ENCODE measurements at regions not wholly inside any gene's neighbourhood (a gene's known extent, or its start where the extent isn't known, plus 50 kb on each side); places are given as distances from the start of the nearest gene placed in this dataset.

DNA sequence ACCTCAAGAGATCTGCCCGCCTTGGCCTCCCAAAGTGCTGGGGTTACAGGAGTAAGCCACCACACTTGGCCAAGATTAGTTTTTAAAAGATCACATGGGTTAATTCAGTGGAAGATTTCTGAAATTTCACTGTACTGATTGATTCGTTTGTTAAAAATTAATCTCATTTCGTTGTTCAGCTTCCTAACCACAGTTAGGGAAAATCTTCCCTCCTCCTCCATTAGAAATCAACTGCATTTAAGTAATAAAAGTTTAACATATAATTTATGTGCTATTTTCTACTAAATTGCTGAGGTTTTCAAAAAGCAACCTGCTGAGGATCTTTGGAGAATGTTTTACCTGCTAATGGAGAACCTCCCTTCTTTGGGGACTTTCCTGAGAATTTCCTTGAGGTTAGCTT is 522.4 kb downstream of the GATA3 start:
- DNase-seq = no peak

- DNase-seq = no peak
Measured at GRCh38 chr10:8577686-8578085, 523.2 kb downstream of the GATA3 start.

DNA sequence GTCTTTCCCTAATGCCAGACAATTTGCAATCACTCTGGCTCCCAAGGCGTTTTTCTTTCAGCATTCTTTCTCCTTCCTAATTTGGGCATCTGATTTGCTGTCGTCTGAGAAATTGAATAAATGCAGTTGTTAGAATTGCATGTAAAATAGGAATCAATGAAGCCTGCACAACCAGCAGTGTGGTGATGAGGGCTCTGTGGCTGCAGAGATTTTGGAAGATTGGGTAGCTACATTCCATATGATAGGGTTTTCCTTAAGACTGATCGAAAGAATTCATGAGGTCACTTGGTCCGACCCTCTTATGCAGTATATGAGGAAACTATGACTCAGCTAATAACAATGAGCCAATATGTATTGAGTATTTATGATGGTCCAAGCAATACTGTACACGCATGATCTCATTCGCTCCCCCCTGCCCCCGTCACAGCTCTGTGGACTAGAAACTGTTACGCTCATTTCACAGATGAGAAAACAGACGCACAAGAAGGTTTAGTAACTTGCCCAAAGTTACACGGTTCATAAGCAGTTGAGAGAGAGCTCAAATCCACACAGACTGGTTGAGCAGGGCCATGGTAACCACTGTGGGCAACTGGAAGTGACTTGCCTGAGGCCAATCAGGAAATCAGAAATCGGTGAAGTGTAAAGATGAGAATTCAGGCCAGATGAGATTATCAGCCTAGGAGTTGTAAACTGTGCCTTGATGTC is 527.2 kb downstream of the GATA3 start:
- DNase-seq = no peak

DNA sequence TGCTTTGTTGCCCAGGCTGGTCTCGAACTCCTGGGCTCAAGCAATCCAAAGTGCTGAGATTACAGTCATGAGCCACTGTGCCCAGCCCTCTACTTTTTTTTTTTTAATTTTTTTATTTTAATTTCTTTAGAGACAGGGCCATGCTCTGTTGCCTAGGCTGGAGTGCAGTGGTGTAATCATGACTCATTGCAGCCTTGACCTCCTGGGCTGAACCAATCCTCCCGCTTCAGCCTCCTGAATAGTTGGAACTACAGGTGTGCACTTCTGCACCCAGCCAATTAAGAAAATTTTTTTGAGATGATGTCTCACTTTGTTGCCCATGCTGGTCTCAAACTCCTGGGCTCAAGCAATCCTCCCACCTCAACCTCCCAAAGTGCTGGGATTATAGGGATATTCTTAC is 528.6 kb downstream of the GATA3 start:
- DNase-seq = no peak

- no peak for DNase-seq
Measured at GRCh38 chr10:8584666-8585065, 530.2 kb downstream of the GATA3 start.

- no peak for DNase-seq
Measured at GRCh38 chr10:8586504-8586903, 532.0 kb downstream of the GATA3 start.

DNA sequence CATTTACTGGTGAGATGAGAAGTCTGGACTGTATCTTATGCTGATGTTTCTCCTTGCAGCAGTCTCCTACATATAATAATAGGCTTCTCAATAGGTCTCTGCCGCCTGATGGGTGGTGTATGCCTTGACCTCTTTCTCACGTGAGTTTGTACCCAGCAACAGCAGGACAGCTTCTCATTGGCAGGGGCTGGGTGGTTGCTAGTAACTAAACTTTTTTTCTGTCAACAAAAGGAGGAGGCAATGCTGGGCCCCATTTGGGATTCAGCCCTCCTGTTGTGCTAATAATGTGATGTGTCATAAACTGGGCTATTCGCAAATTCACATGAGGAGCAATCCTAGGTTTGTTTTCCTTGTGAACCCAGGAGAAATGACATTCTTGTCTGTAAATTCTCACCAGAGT is 533.6 kb downstream of the GATA3 start:
- DNase-seq = no peak

DNA sequence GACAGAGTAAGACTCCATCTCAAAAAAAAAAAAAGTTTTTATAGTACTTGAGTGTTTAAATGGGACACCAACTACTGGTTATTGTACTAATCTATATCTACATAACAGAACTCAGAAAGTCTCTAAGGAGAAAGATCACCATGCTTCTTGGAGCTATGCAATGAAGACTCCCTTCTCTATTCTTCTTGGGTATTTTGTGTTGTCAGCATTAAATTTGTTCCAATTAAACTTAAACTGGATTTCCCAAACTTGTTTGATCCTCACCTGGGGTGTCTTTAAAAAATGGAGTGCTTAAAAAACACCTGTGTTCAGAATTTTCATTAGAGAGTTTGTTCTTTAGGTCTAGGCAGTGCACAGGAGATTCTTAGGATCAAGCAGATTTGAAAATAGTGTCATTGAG is 536.0 kb downstream of the GATA3 start:
- no peak for DNase-seq

GRCh38 chr10:8591640-8592039 is 537.2 kb downstream of the GATA3 start:
- no peak for DNase-seq

GRCh38 chr10:8594176-8594575 is 539.7 kb downstream of the GATA3 start:
- no peak for DNase-seq

DNA sequence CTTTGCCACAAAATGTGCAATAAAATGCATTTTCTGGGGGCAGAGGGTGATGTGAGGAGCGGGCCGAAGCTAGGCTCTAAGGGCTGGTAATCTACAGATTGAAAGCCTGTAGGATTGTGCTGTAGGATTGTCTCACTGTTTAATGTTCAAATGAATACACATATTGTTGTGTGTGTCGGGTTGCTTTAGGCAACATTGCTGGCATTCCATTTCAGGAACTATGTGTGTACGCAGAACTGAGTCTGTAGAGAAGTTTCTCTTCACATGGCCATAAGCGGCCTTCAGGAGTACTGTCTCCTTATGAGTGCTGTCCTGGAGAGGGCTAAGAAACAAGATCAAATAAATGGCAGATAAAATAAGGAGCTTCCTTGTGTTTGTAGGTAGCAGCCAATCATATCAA is 540.2 kb downstream of the GATA3 start:
- DNase-seq = no peak

DNA sequence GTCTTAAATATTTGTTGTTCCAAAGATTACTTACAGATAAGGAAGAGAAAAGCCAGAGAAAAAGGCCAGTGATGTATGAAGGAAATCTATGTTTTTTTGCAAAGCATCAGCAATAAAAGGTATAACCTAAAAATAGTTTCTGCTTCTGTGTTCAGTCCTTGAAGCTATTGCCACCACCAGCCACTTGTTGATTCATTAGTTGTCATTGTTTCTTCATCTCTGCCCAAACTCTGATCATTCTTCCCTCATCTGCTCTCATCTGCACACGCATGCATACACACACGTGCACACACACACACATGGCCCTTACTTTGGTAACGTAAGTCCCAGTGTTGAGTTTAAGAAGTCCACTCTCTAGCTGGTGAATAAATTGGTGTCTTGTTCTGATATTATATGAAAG is 540.7 kb downstream of the GATA3 start:
- DNase-seq = no peak

DNA sequence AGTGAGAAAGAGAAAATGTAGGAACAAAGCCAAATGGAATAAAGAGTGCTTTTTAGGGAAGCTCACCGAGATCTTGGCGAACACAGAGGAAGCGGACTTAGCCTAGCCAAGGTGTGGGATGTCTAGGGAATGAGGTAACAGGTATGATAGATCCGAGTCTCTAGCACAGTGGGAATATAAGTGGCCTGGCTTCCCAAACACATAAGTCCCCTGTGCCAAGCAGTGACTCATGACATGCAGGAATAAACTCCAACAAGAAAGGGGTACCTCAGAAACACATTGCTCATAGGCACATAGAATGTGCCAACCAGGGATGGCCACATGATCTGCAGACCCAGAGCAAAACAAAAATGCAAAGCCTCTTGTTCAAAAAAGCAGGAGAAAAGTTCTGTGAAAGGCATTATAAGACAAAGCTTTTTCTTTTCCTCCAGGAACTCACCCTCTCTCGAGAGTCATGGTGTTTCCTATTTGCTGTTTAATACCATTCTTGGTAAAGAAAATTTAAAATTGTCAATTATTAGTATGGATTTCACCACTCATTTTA is 542.5 kb downstream of the GATA3 start:
- no peak for DNase-seq

- no peak for DNase-seq
Measured at GRCh38 chr10:8600192-8600591, 545.7 kb downstream of the GATA3 start.

DNA sequence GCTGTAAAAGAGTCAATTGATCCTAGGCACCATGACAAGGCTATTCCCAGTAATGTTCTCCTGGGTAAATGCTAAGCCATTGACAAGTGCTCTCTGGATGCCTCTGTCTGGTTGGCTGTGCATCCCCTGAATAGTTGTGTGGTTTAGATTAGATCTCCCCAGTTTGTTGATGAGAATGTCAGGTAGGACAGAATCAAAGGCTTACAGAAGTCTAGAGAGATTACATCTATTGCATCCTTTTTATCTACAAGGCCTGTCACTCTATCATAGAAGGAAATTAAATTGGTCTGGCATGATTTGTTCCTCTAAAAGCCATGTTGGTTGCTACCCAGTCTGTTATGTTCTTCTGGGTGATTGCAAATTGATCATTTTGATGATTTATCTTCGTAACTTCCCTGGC is 548.3 kb downstream of the GATA3 start:
- no peak for DNase-seq

DNA sequence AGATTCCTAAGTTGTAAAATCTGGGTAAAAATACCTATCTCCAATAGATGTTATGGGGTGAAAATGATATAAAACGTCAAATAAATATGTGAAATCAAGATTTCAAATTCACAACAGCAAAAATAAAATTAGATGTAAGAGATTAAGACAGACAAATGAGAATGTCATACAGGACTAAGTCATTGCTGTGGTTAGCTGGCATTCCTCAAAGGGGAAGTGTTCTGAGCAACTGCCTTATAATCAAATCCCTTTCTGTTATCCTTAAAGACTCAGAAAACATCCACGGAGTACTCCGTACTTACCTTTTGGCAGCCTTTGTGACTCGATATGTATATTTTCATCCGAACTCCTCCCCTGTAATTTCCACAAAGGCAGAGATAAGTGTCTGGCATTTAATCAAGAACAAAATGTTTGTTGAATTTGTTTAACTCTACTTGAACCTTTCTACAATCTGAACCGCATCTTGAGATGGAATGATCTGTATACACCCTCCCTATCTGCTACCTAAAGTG is 559.6 kb downstream of the GATA3 start:
- DNase-seq = no peak

GRCh38 chr10:8615118-8615517 is 560.6 kb downstream of the GATA3 start:
- no peak for DNase-seq

GRCh38 chr10:8616166-8616565 is 561.7 kb downstream of the GATA3 start:
- no peak for DNase-seq

DNA sequence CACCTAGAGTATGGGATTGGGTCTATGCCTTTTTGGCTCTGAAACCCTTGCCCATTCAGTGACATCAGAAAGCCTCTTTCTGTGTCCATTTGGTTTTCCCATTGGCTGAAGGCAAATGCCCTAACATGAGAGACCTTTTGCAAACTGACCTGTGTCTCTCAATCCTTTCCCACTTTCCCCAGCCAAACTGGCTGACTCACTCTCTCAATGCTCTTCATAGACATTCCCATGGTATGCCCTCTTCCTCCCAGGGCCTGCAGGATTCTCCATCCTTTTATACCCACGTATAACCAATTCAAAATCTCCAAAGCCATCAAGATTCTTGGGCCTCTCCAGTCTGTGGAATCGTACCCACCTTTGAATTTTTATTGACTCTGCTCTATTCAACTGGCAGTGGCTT is 563.3 kb downstream of the GATA3 start:
- no peak for DNase-seq

- DNase-seq = no peak
Measured at GRCh38 chr10:8618834-8619233, 564.3 kb downstream of the GATA3 start.

DNA sequence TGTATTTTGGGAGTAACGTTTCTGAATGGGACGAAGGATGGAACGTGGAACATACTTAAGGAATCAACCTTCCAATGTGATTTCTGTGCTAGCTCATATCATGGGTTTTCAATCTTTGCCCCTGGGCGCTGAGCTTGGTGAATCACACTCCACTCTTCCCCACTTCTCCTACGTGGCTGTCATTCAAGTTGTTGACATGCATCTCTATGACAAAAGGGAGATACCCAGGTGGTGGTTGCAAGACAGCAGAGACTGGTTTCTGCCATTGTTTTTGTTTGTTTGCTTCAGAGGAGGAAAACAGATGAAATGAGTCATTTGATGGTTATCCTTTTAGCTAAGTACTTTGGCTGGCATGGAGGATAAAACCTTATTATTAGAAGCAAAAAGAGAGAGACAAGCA is 573.9 kb downstream of the GATA3 start:
- DNase-seq = no peak

- no peak for DNase-seq
Measured at GRCh38 chr10:8633909-8634308, 579.4 kb downstream of the GATA3 start.

DNA sequence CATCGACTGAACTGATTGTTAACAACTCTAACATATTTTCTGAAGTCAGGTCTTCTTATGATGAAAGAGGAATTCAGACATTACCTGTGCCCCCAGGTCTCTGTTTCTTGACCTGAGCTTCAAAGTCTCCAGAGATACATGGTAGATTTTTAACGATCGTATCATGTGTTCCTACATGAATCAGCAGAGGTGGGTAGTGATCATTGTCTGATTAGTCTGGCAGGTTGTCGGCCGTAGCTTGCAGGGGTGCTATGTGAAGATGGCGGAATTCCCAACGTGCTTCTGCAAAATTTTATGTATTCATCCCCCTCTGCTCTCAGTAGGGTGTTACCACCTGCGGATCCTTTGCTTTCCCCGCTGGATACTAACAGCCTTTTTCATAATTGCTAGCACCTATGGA is 581.9 kb downstream of the GATA3 start:
- no peak for DNase-seq

- no peak for DNase-seq
Measured at GRCh38 chr10:8637640-8638039, 583.2 kb downstream of the GATA3 start.

DNA sequence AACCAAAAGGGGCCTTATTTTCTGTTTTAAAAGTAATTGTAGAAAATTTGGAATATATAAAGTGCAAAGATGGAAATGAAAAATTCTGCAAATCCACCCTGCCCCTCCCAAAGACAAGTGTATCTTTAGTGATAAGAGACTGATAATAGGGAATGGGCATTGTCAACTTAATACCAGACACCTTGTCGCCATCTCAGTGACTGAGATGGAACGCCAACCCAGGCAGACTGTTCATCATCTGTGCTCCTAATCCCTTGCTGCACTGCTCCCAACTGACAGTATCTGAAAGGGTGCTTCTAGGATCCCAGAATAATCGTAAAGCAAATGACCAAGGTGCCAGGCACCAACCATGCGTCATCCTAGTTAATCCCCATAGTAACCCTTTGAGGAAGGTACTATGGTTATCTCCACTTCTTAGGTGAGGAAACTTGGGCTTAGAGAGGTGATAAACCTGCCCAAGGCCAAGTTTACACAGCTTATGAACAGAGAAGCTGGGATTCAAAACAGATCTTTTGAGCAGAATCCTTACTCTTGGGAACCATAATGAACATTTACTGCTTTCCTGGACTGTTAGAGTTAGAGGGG is 583.7 kb downstream of the GATA3 start:
- no peak for DNase-seq

Measured in activated CD4-positive, alpha-beta T cell treated with anti-CD3 and anti-CD28 coated beads for 4 hours (primary cell).